ENCODE measurements at regions not wholly inside any gene's neighbourhood (a gene's known extent, or its start where the extent isn't known, plus 50 kb on each side); places are given as distances from the start of the nearest gene placed in this dataset.

- no peaks in the 10 kb centered on the region for H3K4me1 ChIP-seq (ENCODE audit: control insufficient read depth, extremely low read depth, insufficient read depth, low read length)
- H3K27me3 ChIP-seq (ENCODE audit: control insufficient read depth in 2 of 2, insufficient read depth in 2 of 2, low read length in 2 of 2), result no peaks in the 10 kb centered on the region
- no TSS peak for BruUV-seq (replicated peaks)
- ChIA-PET CTCF (no interaction called here), POLR2A (no interaction called here)
- no peak overlapping the region for H3K4me2 ChIP-seq (ENCODE audit: insufficient read depth, low read length)
- H3K4me3 ChIP-seq (replicated peaks in 1 of 3; ENCODE audit: insufficient read depth in 1 of 3, low read depth in 1 of 3, low read length in 3 of 3), result no peak overlapping the region
- no peak for TF ChIP-seq CTCF (IDR thresholded peaks at IDR 0.05; ENCODE audit: extremely low read depth in 1 of 2, insufficient read depth in 1 of 2, low read depth in 1 of 2, low read length in 2 of 2)
- TF ChIP-seq JUN (IDR thresholded peaks at IDR 0.05; ENCODE audit: borderline replicate concordance, insufficient read depth, insufficient read length, low read depth), result no peak
- no peak for TF ChIP-seq POLR2AphosphoS5 (IDR thresholded peaks at IDR 0.05; ENCODE audit: insufficient read depth, low read depth, low read length)
- TF ChIP-seq FOS (IDR thresholded peaks at IDR 0.05; ENCODE audit: borderline replicate concordance, insufficient read depth, low read length), result no peak
- TF ChIP-seq GATA2 (IDR thresholded peaks at IDR 0.05; ENCODE audit: insufficient read depth, insufficient read length, low read depth, low read length), result no peak
- TF ChIP-seq MYC (IDR thresholded peaks at IDR 0.05; ENCODE audit: low read depth, low read length), result no peak
- no peaks in the 10 kb centered on the region for H3K36me3 ChIP-seq (ENCODE audit: control insufficient read depth in 2 of 2, extremely low read depth in 1 of 2, insufficient read depth in 2 of 2, low read length in 2 of 2)
- H3K79me2 ChIP-seq (ENCODE audit: control insufficient read depth, insufficient read depth, low read length), result no peaks in the 10 kb centered on the region
- H2AFZ ChIP-seq (ENCODE audit: low read depth, low read length), result no peak overlapping the region
- H3K9me3 ChIP-seq (replicated peaks; ENCODE audit: control insufficient read depth, insufficient read depth, low read length), result no peaks in the 10 kb centered on the region
- H3K27ac ChIP-seq (ENCODE audit: insufficient read depth, low read depth, low read length), result no peak overlapping the region
- DNase-seq (ENCODE audit: low read depth, low spot score) (no peak), FAIRE-seq (no peak)
- no peak overlapping the region for H3K9ac ChIP-seq (replicated peaks; ENCODE audit: extremely low read depth, insufficient read depth, low read length)
- intact Hi-C loops (cut with micrococcal nuclease) (no loop called here), dilution Hi-C loops (cut with MboI; ENCODE audit: extremely low pct_ligation_motif_present, low sequenced_read_pairs) (no loop called here)
- no peaks in the 10 kb centered on the region for H3K9me1 ChIP-seq (replicated peaks; ENCODE audit: control insufficient read depth, extremely low read depth, insufficient read depth, low read length)
- no peaks in the 10 kb centered on the region for H4K20me1 ChIP-seq (replicated peaks; ENCODE audit: control insufficient read depth, extremely low read depth, insufficient read depth, low read length)
Observed at GRCh38 chr3:164748626-164749025, 329.7 kb downstream of the SI start.

- BruUV-seq (replicated peaks), result no TSS peak
- no peak overlapping the region for H3K9ac ChIP-seq (replicated peaks; ENCODE audit: extremely low read depth, insufficient read depth, low read length)
- CTCF ChIA-PET, result no interaction called here
Observed at GRCh38 chr3:164741869-164742268, 336.4 kb downstream of the SI start.

More at GRCh38 chr3:164741869-164742268, 336.4 kb downstream of the SI start:
- Histone ChIP-seq H3K4me2 (ENCODE audit: insufficient read depth, low read length) (no peak overlapping the region), H3K9me1 (replicated peaks; ENCODE audit: control insufficient read depth, extremely low read depth, insufficient read depth, low read length) (no peaks in the 10 kb centered on the region), H3K36me3 (ENCODE audit: control insufficient read depth in 2 of 2, extremely low read depth in 1 of 2, insufficient read depth in 2 of 2, low read length in 2 of 2) (no peaks in the 10 kb centered on the region), H2AFZ (ENCODE audit: low read depth, low read length) (no peak overlapping the region), H3K4me1 (ENCODE audit: control insufficient read depth, extremely low read depth, insufficient read depth, low read length) (no peaks in the 10 kb centered on the region), H3K79me2 (ENCODE audit: control insufficient read depth, insufficient read depth, low read length) (no peaks in the 10 kb centered on the region), H3K9me3 (replicated peaks; ENCODE audit: control insufficient read depth, insufficient read depth, low read length) (peaks cover 15% of the 10 kb centered on the region), H3K27ac (ENCODE audit: insufficient read depth, low read depth, low read length) (no peak overlapping the region), H3K4me3 (replicated peaks in 1 of 3; ENCODE audit: insufficient read depth in 1 of 3, low read depth in 1 of 3, low read length in 3 of 3) (no peak overlapping the region), H4K20me1 (replicated peaks; ENCODE audit: control insufficient read depth, extremely low read depth, insufficient read depth, low read length) (no peaks in the 10 kb centered on the region), H3K27me3 (ENCODE audit: control insufficient read depth in 2 of 2, insufficient read depth in 2 of 2, low read length in 2 of 2) (no peaks in the 10 kb centered on the region)
- no peak for FAIRE-seq
- dilution Hi-C loops (cut with MboI; ENCODE audit: extremely low pct_ligation_motif_present, low sequenced_read_pairs) (no loop called here), intact Hi-C loops (cut with micrococcal nuclease) (no loop called here)
- POLR2A ChIA-PET, result no interaction called here
- DNase-seq (ENCODE audit: low read depth, low spot score), result no peak
- TF ChIP-seq CTCF (IDR thresholded peaks at IDR 0.05; ENCODE audit: extremely low read depth in 1 of 2, insufficient read depth in 1 of 2, low read depth in 1 of 2, low read length in 2 of 2) (no peak), FOS (IDR thresholded peaks at IDR 0.05; ENCODE audit: borderline replicate concordance, insufficient read depth, low read length) (no peak), POLR2AphosphoS5 (IDR thresholded peaks at IDR 0.05; ENCODE audit: insufficient read depth, low read depth, low read length) (no peak), JUN (IDR thresholded peaks at IDR 0.05; ENCODE audit: borderline replicate concordance, insufficient read depth, insufficient read length, low read depth) (no peak), MAX (IDR thresholded peaks at IDR 0.05; ENCODE audit: insufficient read depth, insufficient read length) (no peak), EZH2 (IDR thresholded peaks at IDR 0.05; ENCODE audit: borderline replicate concordance, low read depth, low read length, severe bottlenecking) (no peak), MYC (IDR thresholded peaks at IDR 0.05; ENCODE audit: low read depth, low read length) (no peak), POLR2A (IDR thresholded peaks at IDR 0.05; ENCODE audit: low read depth, low read length) (no peak), GATA2 (IDR thresholded peaks at IDR 0.05; ENCODE audit: insufficient read depth, insufficient read length, low read depth, low read length) (no peak)

Data from endothelial cell of umbilical vein (primary cell).